Gastrocnemius medialis (tissue), 4 donors: ENCODE measurements at regions not wholly inside any gene's neighbourhood (a gene's known extent, or its start where the extent isn't known, plus 50 kb on each side); places are given as distances from the start of the nearest gene placed in this dataset.

Experiments used
- CTCF ChIP-seq, 5 experiments: fragments of 450-650 bp in 3 of 5; fragments of 200-600 bp in 2 of 5; sonication (generic) in 2 of 5; IDR thresholded peaks in 4 of 5; conservative IDR thresholded peaks in 1 of 5; 1 replicate in 4 of 5; 2 replicates in 1 of 5; pipeline ENCODE4 v1.5.1; 2016 to 2019; ENCODE audit warnings: antibody characterized with exemption in 5 of 5, mild to moderate bottlenecking in 3 of 5, moderate library complexity in 3 of 5
- POLR2A ChIP-seq, 2 donors: fragments of 450-650 bp; IDR thresholded peaks; one replicate each; pipeline ENCODE4 v1.6.1; 2017; ENCODE audit warnings: antibody characterized with exemption in 2 of 2, mild to moderate bottlenecking in 2 of 2, moderate library complexity in 2 of 2

DNA sequence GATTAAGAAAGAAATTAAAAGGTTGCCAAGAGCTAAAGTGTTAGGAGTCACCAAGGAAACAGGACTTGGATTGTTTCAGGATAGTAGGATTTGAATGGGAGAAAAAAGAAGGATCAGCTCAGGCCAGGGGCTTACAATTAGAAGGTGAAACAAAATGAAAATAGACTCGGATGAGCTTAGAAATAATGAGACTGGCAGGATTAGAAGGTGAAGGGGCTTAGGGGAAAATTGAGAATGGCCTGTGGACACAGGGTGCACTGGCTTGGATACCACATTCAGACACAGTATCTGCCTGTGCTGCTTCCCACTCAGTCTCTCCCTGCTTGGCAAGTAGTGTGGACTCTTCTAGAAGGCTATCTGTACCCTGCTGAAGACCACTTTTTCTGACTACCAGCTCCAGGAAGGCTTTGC, 206.1 kb upstream of the ATP10A start:
- TF ChIP-seq CTCF (IDR thresholded peaks at IDR 0.05 in 4 of 5, conservative IDR thresholded peaks at IDR 0.05 in 1 of 5) (no peak), POLR2A (IDR thresholded peaks at IDR 0.05) (no peak)
